BE2C (cell line): ENCODE measurements at regions not wholly inside any gene's neighbourhood (a gene's known extent, or its start where the extent isn't known, plus 50 kb on each side); places are given as distances from the start of the nearest gene placed in this dataset.

Experiments used
- DNase-seq: peaks from one replicate; pipeline ENCODE4 v3.0.0-alpha.2; 2020
- H3K27me3 ChIP-seq: fragments of 250-450 bp; sonication (Bioruptor Pico); 2 replicates; pipeline ENCODE4 v1.5.1; 2020; ENCODE audit warnings: mild to moderate bottlenecking
- H3K36me3 ChIP-seq: fragments of 250-450 bp; sonication (Bioruptor Pico); 2 replicates; pipeline ENCODE4 v1.5.1; 2020; ENCODE audit warnings: mild to moderate bottlenecking
- H3K4me1 ChIP-seq: fragments of 250-450 bp; sonication (Bioruptor Pico); 2 replicates; pipeline ENCODE4 v1.5.1; 2020
- H3K4me3 ChIP-seq: 2 replicates; pipeline ENCODE4 v1.5.1; 2011; ENCODE audit warnings: low read depth, low read length
- H3K9me3 ChIP-seq: fragments of 250-450 bp; sonication (Bioruptor Pico); 2 replicates; pipeline ENCODE4 v1.5.1; 2020
- TF ChIP-seq, protein P1 (sequence below): IDR thresholded peaks from 2 replicates; pipeline ENCODE4 v1.5.1; 2012; ENCODE audit warnings: mild to moderate bottlenecking, low read depth, low read length

DNA sequence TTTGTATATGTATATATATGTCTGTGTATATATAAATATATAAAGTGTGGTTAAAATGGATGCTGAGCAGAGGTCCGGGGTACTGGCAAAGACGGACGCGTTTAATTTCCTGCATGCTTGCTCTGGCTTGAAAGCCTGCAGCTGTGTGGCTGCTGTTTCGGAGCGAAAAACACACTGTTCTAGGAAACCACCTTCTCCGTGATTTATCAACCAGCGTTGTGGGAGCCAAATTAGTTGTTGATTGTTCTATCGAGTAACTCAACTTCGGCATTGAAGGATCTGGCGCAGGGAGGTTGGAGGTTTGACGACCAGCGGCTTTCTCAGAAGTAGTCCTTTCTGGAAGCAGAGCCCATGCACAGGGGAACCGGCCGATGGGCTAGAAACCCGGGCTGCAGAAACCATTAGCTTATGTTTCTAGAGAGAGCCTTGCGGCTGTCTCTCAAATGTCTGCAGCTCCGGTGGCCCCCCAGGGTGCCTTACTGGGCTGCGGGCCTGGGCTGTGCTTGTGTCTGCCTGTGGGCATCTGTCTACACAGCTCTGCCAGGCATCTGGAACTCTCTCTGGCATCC lies 81.8 kb downstream of the EDN3 start:
- H3K36me3 ChIP-seq = no peaks in the 10 kb centered on the region
- no peaks in the 10 kb centered on the region for H3K27me3 ChIP-seq
- no peaks in the 10 kb centered on the region for H3K4me1 ChIP-seq
- DNase-seq = no peak
- TF ChIP-seq, protein P1, sequence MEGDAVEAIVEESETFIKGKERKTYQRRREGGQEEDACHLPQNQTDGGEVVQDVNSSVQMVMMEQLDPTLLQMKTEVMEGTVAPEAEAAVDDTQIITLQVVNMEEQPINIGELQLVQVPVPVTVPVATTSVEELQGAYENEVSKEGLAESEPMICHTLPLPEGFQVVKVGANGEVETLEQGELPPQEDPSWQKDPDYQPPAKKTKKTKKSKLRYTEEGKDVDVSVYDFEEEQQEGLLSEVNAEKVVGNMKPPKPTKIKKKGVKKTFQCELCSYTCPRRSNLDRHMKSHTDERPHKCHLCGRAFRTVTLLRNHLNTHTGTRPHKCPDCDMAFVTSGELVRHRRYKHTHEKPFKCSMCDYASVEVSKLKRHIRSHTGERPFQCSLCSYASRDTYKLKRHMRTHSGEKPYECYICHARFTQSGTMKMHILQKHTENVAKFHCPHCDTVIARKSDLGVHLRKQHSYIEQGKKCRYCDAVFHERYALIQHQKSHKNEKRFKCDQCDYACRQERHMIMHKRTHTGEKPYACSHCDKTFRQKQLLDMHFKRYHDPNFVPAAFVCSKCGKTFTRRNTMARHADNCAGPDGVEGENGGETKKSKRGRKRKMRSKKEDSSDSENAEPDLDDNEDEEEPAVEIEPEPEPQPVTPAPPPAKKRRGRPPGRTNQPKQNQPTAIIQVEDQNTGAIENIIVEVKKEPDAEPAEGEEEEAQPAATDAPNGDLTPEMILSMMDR = no peak
- no peaks in the 10 kb centered on the region for H3K9me3 ChIP-seq
- no peak overlapping the region for H3K4me3 ChIP-seq

DNA sequence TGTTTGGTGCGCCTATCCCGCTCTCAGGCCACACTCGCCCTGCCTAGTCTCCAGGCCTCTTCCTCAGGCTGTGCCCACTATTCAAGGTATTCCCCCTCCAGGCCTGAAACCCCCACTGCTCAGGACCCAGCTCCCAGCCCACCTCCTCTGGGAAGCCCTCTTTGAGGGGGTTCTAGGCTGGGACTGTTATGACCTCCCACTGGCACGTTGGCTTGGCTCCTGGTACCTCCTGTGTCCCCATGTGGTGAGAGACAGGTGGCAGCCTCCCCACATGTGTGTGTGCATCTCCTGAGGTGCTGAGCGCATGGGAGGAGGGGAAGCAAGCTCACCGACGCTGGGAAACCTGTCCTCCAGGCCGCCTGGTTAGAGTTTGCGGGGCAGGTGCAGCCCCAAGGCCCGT lies 82.5 kb downstream of the EDN3 start:
- H3K9me3 ChIP-seq = no peaks in the 10 kb centered on the region
- TF ChIP-seq, protein P1 = no peak
- no peaks in the 10 kb centered on the region for H3K4me1 ChIP-seq
- H3K36me3 ChIP-seq = no peaks in the 10 kb centered on the region
- DNase-seq = no peak
- no peak overlapping the region for H3K4me3 ChIP-seq
- no peaks in the 10 kb centered on the region for H3K27me3 ChIP-seq

DNA sequence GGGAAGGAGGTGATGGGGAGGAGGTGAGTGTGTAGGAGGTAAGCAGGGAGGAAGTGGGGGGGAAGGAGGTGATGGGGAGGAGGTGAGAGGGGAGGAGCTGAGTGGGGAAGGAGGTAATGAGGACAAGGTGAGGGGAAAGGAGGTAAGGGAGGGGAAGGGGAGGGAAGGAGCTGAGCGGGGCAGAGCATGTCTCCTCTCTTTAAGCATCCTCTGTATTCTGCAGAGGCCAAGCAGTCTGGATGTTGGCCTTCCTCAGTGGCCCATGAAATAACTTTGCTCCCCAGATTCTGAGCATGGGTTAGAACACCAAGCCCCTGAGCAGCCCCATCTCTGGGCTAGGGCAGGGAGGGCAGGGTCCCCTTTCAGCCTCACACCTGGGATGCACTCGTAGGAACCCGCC lies 84.6 kb downstream of the EDN3 start:
- Histone ChIP-seq H3K4me1 (peaks cover under 1% of the 10 kb centered on the region; the same call in 1 of the 2 replicates), H3K4me3 (no peak overlapping the region), H3K36me3 (no peaks in the 10 kb centered on the region), H3K9me3 (no peaks in the 10 kb centered on the region), H3K27me3 (no peaks in the 10 kb centered on the region)
- DNase-seq = no peak
- TF ChIP-seq, protein P1 = no peak

DNA sequence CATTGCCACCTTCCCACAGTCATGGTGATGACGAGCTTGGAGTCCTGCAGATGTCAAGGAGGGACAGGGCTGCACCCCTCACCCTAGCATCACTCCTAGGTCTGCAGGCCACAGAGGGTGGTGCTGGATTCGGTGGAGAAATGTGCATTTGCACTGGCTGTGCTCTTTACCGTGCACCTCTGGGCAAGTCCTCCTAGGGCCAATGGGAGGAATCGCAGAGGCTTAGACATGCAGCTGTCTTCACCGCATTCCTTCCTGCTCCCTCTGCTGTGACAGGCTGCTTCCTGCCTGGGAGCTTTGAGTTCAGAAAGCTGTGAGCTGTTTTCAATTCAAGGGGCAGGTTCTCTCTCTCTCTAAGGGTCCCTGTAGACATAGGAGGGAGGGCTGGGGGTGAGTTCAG lies 85.1 kb downstream of the EDN3 start:
- no peaks in the 10 kb centered on the region for H3K36me3 ChIP-seq
- no peak for DNase-seq
- H3K4me3 ChIP-seq = no peak overlapping the region
- no peaks in the 10 kb centered on the region for H3K27me3 ChIP-seq
- peaks cover 3% of the 10 kb centered on the region; the same call in 1 of the 2 replicates for H3K4me1 ChIP-seq
- no peaks in the 10 kb centered on the region for H3K9me3 ChIP-seq
- TF ChIP-seq, protein P1 = no peak

DNA sequence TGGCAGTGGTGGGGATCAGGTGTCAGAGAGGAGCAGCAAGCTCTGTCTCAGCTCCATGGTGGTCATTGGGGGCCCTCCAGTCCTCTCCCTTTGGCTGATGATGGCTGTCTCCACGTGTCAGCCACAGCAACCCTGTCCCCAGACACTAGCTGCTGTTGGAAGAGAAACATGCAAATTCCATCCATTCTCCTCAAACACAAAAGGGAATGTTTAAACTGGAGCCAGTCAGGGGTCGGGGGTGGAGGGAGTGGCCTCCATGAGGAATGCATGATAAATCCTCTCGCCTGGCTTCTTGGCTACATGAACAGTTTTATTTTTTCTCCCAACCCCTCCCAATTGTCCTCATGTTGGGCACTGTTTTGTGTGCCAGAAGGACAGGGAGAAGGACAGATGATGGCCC lies 86.4 kb downstream of the EDN3 start:
- Histone ChIP-seq H3K4me1 (peaks cover 3% of the 10 kb centered on the region; the same call in 1 of the 2 replicates), H3K4me3 (no peak overlapping the region), H3K36me3 (no peaks in the 10 kb centered on the region), H3K9me3 (no peaks in the 10 kb centered on the region), H3K27me3 (no peaks in the 10 kb centered on the region)
- no peak for DNase-seq
- TF ChIP-seq, protein P1 = no peak

DNA sequence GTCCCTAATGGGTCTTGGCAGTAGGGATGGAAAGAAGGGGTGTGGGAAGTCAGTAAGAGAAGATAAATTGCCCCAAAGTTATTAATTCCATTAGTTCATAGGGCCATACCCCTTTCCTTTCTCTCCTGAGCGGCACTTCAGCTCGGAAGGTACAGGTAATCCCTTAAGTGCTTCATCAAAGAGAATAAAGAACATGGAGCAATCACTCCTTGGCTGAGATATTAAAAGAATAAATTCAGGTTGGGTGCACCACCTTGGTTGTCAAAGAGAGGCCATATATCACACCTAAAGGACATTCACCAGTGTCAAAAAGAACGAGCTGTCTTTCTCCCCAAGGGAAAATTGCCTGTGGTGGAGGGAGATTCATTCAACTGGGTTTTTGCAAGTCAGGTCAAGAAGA lies 87.5 kb downstream of the EDN3 start:
- no peaks in the 10 kb centered on the region for H3K9me3 ChIP-seq
- H3K36me3 ChIP-seq = no peaks in the 10 kb centered on the region
- no peak overlapping the region for H3K4me3 ChIP-seq
- H3K4me1 ChIP-seq = peaks cover 3% of the 10 kb centered on the region; the same call in 1 of the 2 replicates
- H3K27me3 ChIP-seq = no peaks in the 10 kb centered on the region
- DNase-seq = no peak
- TF ChIP-seq, protein P1 = no peak
